GM19351 (cell line): ENCODE measurements at regions not wholly inside any gene's neighbourhood (a gene's known extent, or its start where the extent isn't known, plus 50 kb on each side); places are given as distances from the start of the nearest gene placed in this dataset.

Experiments used
- ATAC-seq: cut with Tn5 transposase; IDR thresholded peaks from one replicate; pipeline ENCODE4 v1.9.1; 2021; ENCODE audit warnings: mild to moderate bottlenecking, moderate library complexity; ENCODE audit not compliant: unreplicated experiment

DNA sequence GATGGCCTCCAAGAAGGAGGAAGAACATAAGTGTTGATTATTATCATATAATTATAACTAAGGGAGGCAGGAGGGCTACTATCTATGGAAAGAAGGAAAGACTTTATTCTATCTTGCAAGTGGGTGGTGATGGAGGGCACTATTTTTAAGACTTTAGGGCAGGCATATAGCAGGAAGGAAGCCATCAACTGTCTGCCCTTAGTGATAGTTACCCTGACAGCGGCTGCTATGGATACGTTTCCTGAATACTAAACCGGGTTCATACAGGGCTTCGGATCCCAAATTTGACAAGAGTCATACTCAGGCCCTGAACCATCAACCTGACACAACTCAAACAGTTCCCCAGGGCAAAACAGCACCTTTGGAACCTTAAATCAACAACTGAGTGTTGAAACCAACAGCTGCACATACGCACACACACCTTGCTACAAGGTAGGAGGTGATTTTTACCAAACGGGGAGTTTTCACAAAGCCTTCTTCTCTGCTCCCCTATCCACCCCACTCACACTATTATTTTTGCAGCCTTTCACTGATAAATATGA, 397.2 kb downstream of the OMA1 start:
- no peak for ATAC-seq

DNA sequence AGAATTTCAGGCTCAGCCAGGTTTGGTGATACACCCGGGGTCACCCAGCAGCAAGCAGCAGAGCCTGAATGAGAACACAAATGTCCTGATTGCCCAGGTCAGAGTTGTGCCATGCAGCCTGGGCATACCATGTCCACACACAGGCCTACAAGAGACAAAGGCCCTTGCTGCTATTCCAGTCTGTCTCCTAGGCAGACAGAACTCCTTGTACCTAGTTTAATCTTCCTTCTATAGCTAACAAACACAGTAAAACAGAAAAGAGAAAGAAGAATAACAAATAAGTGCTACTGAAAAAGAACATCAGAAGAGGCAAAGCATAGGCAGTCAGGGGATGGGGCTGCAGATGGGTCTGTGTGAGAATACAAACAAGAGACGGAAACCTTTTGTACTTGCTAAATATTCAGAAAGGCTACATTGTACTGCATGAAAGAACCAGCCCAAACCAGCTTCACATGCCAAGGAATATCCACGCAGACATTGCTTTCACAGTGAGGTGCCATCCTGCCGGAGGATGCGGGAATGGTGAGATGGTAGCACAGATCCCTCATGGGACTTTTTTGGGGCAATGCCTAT, 401.7 kb downstream of the OMA1 start:
- no peak for ATAC-seq

DNA sequence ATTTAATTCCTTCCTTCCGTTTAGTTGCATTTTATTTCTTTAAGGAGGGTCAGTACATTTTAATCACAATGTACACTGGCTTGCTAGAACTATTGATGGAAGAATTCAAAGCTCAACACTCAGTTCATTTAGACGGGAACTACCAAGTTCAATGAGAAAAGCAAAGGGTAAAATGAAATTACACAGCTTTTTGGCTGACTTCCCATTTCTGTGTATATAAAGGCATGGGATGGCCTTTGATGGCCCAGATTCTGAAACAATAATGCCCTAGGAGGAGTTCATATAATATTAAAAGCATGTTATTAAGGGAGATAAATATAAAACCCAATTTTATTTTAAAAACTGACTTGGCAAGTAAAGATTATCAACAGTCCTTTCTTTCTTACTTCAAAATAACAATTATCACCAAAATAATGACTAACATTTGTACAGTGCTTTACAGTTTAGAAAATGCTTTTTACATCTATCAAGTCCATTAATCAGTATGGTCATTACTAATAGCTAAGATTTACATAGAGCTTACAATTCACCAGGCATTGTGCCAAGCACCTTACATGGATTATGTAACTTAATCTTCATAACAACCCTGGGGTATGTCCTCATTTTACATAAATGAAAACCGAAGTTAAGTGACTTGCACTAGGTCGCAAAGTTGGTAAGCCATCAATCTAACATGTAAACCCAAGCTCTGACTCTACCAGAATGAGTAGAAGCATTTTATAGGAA, 402.4 kb downstream of the OMA1 start:
- ATAC-seq, result no peak

DNA sequence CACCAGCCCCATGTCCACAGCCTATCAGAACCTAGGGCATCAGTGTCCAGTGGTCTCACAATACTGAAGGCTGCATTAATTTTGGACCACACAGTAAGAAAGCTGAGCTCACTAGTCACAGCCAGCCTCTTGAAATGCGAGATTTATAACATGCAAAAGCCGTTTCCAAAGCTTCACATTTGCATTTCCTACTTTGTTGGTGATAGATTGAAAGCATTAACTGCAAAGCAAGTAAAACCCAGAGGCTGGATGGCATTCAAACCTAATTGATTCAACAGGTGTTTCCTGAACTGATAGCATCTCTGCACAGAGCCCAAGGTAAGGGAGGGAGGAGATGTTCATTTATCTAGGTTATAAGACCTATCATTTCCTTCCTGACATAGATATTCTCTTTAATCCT, 410.1 kb downstream of the OMA1 start:
- no peak for ATAC-seq

DNA sequence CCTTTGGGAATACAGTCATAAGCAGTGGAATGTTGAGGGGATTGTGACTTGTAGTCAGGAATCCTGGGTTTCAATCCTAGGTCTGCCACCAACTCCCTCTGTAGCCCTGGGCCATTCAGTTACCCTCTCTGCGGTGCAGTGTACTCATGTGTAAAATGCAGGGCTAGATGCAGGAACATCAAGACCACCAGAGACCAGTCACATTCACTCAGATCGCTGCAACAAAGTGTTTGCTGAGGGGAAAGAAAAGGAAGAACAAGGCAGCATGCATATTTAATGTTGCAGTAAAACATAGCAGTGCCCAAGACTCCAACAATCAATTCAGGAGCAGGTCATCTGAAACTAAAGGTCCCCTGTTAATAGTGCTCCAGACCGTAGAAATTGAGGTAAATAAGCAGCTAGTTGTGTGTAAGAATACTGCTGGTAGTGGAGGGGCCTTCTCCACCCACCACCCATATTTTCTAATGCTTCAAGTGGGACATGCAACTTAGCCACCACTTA, 410.7 kb downstream of the OMA1 start:
- no peak for ATAC-seq

DNA sequence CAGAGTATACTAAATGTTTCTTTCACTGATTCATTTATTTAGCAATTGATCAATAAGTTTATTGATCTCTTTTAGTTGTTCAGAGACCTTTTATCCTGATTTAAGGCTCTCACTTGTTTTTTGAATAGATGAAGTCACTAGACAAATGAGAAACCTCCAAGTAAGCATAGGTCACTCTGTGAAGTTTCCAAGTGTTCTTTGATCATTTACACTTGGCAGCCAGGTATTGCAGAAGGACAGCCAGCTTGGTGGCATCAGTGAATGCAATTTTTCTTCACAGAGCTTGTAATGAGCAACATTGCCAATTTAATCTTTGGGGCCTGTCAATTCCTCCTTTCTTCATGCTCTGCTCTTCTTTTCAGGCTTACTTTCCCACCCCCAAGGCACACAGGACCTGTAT, 413.0 kb downstream of the OMA1 start:
- ATAC-seq, result no peak

DNA sequence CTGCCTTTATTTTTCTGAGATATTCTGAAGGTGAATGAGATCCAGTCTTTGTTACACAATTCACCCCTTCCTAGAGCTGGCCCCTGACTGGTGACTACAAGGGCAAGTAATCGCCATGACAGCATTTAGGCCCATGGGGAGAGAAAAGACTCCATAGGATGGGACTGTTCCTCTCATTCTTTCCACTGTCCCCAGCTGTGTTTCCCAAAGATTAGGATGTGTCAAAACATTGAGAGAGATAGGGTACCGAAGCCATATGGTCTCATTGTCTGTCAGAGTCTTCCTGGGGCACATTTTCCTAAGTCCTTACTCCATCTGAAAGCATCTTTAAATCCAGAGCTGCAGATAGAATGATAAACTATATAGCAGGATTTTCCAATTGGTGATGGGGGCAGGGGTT, 423.5 kb downstream of the OMA1 start:
- ATAC-seq, result no peak

DNA sequence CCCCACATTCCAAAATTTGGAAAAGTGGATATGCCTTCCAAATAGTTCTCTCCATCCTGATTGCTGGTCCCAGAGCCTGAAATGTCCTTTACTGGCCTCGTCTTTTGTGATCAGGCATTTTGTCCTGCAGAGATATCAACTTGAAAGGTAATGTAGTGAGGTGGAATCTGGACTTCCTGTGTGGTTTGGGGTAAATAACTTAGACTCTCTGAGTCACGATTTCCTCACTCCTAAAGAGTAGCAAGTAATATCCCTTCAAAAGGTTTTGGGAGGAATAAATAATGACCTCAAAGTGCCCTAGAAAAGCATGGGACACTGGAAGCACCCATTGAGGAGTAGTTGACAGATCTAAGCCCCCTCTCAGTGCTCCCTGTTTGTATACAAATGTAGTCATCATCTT, 426.6 kb downstream of the OMA1 start:
- ATAC-seq, result no peak

DNA sequence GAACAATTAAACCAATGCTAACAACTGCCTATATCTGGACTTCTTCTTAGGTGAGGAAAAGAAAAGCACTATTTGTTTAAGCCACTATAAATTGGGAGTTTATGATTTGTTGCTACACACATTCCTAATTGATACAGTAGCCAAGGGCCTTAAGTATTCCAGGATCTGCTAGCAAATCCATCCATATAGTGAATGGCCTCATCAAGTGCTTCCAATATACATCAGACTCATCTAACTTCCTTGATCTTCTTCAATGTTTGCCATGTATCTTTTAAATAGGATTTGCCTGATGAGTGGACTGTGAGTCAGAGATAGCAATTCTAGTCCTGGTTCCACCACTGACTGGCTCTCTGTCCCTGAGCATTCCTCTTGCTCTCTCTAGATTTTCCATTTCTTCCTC, 430.2 kb downstream of the OMA1 start:
- ATAC-seq, result no peak

DNA sequence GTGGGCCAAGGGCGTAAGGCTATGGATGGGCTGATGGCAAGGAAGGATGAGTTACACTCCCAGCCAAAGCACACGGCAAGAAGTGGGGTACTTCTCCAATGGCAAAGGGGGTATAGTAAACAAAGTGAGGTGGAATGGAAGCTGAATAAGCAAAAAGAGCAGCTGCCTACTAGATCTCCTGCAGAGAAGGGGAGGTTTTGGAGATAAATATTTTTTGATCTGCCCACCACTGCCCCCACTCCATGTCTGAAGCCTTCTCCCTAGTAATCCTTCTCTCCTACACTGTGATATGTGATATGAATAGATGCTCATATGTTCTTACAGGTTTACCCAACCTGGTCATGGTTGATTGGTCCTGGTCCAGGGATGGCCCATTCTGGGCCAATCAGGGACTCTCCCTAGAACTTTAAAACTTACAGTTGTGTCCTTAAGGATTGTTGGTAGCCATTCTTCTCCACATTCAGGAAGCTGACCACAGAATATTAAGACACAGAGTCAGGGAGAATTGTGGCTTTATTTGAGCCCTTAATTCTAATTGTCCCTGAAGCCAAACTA, 436.8 kb downstream of the OMA1 start:
- no peak for ATAC-seq

DNA sequence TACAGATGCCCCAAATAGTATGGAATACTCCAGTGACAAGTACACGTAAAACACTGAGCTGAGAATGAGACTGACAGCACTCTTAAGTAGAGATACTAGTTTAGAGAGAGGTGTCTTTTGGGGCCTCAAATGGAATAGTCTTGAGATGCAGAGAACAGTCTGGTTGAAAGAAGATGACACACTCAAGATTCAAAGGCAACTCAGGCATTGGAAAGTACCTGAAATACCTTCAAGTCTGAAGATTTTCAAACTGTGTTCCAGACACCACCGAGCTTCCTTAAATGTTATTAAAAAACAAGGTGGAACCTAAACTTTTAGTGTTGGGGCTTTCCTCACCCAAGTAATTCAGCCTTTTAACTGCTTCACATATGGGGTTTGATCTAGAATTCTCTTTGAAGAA, 437.7 kb downstream of the OMA1 start:
- no peak for ATAC-seq

DNA sequence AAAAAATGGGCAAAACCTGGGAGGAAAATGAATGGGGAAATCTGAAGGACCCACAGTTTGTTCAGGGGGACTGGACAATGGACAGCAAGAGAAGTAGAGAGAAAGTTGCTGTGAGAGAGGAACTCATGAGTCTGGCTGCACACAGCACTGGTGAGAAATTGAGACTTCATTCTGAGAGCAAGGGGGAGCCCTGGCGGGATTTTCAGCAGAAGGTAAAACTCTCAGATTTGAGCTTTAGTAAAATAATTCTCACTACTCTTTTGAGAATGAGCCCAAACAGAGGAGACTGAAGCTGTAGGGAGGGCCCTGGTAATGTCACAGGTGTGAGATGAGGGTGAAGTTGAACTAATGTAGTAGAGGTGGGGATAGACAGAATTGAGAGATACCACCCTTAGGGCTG, 438.6 kb downstream of the OMA1 start:
- peak; percentile 35 for ATAC-seq

DNA sequence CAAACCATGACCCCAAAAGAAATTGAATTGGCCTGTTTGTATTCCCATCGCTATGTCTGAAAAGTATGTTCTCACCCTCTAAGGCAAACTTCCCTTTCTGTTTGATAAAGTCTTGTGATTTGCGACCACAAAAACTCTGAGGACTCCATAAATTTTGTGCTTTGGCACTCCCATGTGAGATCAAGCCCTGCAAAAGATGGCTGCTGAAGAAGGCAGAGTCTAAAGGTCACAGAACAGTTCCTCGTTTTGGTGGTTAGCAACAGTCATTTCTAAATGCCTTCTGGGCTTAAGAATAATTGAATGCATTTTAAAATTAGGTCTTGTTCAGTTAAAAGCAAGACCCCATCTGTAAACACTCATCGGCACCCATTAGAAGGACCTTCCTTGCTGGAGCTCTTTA, 441.6 kb downstream of the OMA1 start:
- ATAC-seq, result peak; percentile 80

DNA sequence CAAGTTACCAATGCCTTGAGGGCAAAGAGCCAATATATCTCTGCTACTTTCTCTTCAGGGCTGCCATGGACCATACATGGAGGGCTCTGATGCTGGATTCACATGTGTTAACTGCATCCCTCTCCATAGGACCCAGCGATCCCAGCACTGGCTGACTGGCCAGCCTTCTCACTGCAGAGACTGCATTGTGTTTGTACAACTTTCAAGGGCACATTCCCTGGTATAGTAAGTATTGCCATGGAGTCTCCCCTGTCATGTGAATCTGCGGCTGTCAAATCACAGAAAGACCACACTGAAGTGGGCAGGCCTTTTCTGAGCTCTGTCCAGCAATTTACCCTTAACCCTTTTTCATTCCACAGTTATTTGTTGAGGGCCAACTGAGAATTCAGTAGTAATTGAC, 449.8 kb downstream of the OMA1 start:
- ATAC-seq, result no peak

DNA sequence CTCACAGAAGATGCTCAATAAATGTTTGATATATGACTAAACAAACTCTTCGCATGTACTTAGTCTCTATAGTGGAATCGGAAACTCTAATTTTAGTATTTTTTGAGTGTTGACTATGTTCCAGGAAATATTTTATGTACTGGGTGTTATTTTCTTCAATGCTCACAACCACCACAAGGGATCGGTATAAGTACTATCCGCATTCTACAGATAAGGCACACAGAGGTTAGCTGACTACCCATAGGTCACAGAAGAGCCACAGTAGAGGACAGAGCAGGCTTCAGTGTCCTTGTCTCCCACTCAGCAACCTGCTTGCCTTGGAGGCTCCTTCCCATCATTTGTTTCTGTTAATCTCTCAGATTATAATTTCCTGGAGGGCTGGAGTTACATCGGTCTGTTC, 451.3 kb downstream of the OMA1 start:
- no peak for ATAC-seq

DNA sequence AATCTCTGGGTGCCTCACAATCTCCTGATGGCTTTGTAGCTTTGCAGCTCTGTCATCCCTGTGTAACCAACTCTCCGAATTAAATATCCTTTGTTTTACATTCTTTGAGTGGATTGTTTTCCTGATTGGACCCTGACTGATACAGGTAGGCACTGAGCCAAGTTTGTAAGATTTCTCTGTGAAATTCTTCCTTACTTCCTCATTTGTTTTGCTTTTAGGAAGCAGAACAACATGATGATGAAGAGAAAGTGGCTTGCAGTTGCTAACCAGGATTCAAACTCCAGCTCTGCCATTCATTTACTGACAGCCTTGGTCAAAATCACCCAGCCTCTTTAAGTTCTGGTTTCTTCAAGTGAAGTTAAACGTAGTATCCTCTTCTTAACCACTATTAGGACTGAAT, 452.3 kb downstream of the OMA1 start:
- no peak for ATAC-seq

DNA sequence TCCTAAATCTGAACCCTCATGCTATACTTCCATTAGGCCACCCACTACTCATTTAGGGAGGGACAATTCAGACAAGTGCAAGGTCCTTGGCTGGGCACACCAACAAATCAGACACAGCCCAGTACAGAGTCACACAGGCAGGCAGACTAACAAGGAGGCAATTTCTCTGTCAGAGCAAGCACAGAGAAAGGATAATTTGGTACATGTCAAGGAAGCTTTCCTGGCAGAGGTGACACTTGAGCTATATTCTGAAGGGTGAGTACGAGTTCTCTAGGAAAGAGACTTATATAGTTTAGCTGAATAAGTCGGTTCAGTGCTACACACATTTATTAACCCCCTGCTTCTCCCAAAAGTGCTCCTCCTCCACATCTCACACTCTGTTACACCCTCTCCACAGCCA, 455.9 kb downstream of the OMA1 start:
- ATAC-seq, result no peak

DNA sequence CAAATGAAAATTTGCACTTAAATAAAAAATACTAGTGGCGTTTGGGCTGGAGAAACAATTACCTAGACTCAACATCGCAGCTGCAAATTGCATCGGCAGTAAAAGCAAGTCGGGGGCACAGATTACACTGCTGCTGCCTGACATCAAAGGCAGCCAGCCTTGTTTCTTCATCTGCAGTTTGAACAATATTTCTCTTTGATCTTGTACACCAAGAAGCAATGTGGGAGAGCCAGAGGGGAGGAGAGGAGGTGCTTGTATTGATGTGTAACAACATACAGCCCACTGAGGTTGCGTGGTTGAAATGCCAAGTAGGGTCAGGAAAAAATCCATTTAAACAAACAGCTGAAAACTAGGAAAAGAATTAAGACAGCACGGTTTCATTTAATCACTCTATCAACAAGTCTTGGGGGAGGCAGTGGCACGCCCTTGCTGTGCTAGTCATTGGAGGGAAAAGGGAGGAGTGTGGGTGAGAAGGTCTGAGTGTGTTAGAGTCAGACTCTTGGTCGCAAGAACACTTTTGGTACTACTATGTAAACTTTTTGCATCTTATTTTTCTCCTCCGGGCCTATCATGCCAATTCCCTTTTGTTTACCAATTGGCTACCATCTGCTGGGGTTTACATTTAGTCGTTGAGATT, 456.5 kb downstream of the OMA1 start:
- ATAC-seq, result no peak

DNA sequence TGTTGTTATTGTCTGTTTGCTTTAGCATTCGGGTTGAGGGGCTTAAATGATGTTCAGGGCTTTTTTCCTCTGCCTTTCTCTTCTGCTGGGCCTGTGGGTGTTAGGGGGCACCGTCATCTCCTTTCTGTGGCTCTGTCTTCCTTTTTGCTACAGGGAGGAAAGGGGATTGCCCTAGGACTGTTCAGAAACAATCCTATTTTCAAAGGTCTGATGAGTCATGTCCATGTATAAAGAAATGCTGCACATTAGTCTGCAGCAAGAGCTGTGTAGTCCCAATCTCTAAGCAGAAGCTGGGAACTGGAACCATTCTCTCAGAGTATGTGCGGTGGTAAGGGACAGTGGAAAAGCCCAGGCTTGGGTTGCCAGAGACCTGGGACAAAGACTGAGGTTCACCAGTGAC, 462.3 kb downstream of the OMA1 start:
- no peak for ATAC-seq

DNA sequence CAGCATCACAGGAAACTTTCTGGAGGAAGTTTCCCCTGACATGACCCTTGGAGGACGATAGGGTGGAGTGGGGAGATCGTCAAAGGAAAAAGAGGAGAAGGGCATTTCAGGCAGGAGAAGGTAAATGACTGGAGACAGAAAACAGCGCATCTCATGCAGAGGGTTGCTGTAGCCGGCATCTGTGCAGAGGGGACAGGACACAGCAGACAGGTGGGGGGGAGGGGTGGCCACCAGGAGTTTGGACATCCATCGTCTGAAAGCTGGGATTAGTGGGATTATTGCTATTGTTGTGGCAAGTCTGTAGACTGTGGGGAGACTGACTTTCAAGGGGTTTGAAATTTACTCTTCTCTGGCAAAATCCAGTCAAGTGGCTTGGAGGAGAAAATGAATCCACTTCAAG, 463.9 kb downstream of the OMA1 start:
- ATAC-seq, result no peak

DNA sequence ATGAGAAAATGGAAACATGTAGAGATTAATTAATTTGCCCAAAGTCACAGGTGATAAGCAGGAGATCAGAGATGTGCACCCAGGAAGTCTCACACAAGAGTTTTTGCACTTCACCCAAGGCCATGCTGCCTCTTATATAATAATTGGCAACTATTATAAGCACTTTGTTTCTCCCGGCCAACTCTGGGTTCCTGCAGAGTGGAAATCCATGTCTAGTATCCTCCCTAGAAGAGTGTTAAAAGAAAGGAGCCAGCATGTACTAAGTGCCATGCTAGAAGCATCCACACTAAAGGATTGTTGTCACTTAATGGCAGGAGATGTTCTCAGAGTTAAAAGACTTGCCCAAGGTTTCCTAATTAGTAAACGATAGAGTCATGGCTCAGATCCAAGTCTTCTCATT, 470.3 kb downstream of the OMA1 start:
- no peak for ATAC-seq

DNA sequence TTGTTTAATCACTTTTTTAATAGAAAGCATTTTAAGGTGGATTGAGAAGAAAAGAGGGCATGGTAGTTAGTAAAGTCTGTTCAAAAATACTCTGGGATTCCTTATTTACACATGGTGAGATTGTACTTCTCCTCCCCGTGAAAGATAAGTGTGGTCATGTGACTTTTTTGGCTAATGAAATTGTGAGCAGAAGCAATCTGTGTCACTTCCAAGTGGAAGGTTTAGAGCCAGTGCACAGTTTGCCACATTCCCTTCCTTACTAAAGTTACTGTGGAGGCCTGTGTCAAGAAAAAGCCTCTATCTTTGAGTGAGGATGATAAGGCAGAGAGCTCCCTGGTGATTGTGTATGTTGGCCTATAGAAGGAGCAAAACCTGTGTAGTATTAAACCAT, 471.3 kb downstream of the OMA1 start:
- no peak for ATAC-seq
